HFFc6 (cell line): ENCODE measurements at regions not wholly inside any gene's neighbourhood (a gene's known extent, or its start where the extent isn't known, plus 50 kb on each side); places are given as distances from the start of the nearest gene placed in this dataset.
"Not testable (repeated sequence)": the region's sequence is repeated elsewhere in the genome, so short reads cannot be mapped to it uniquely, and the experiment has no call there.

Experiments
- DNase-seq: peaks from one replicate; pipeline ENCODE4 v3.0.0-alpha.2; 2018
- H3K27ac Mint-ChIP-seq: 2 replicates; pipeline ENCODE4 v1.8.0; 2020; ENCODE audit warnings: mild to moderate bottlenecking, mixed read lengths
- H3K27me3 Mint-ChIP-seq: 2 replicates; pipeline ENCODE4 v1.8.0; 2021; ENCODE audit warnings: mild to moderate bottlenecking, moderate library complexity, mixed read lengths; ENCODE audit not compliant: insufficient read depth
- H3K36me3 Mint-ChIP-seq: 2 replicates; pipeline ENCODE4 v1.8.0; 2021; ENCODE audit warnings: low read depth, mixed read lengths
- H3K4me1 Mint-ChIP-seq: 2 replicates; pipeline ENCODE4 v1.8.0; 2020; ENCODE audit warnings: low read depth, mixed read lengths
- H3K4me3 Mint-ChIP-seq: 2 replicates; pipeline ENCODE4 v1.8.0; 2020; ENCODE audit warnings: mild to moderate bottlenecking, moderate library complexity, mixed read lengths
- H3K9me3 Mint-ChIP-seq: 2 replicates; pipeline ENCODE4 v1.8.0; 2020; ENCODE audit warnings: mild to moderate bottlenecking, mixed read lengths
- CTCF ChIP-seq: fragments of 200-600 bp; sonication (generic); IDR thresholded peaks from 2 replicates; pipeline ENCODE4 v1.5.0; 2021; ENCODE audit warnings: antibody characterized with exemption, mild to moderate bottlenecking

- not testable (repeated sequence) for H3K4me1 Mint-ChIP-seq, H3K27ac Mint-ChIP-seq
- H3K9me3 Mint-ChIP-seq = peaks cover 69% of the 10 kb centered on the region
These were observed 4791.1 kb upstream of the OR11H1 start for GRCh38 chr22:10736879-10737278.

GRCh38 chr22:10737931-10738330 is 4790.1 kb upstream of the OR11H1 start:
- Mint-ChIP-seq H3K36me3 (peaks cover 21% of the 10 kb centered on the region), H3K9me3 (peaks cover 69% of the 10 kb centered on the region)
- DNase-seq, H3K27ac Mint-ChIP-seq, H3K4me3 Mint-ChIP-seq, H3K27me3 Mint-ChIP-seq, H3K4me1 Mint-ChIP-seq: not testable (repeated sequence)

More at GRCh38 chr22:10736879-10737278, 4791.1 kb upstream of the OR11H1 start:
- not testable (repeated sequence) for H3K27me3 Mint-ChIP-seq, H3K4me3 Mint-ChIP-seq, DNase-seq
- peaks cover 19% of the 10 kb centered on the region for H3K36me3 Mint-ChIP-seq

GRCh38 chr22:10741210-10741609 is 4786.8 kb upstream of the OR11H1 start:
- no peak for DNase-seq
- peaks cover 28% of the 10 kb centered on the region for H3K36me3 Mint-ChIP-seq
- peaks cover 2% of the 10 kb centered on the region for H3K27me3 Mint-ChIP-seq
- no peak overlapping the region for H3K27ac Mint-ChIP-seq
- H3K4me1 Mint-ChIP-seq = no peaks in the 10 kb centered on the region
- peaks cover 74% of the 10 kb centered on the region for H3K9me3 Mint-ChIP-seq
- no peak for TF ChIP-seq CTCF
- H3K4me3 Mint-ChIP-seq = no peak overlapping the region

GRCh38 chr22:10741776-10742630 is 4786.0 kb upstream of the OR11H1 start:
- DNase-seq, H3K4me3 Mint-ChIP-seq: not testable (repeated sequence)

GRCh38 chr22:10746382-10746781 is 4781.6 kb upstream of the OR11H1 start:
- Mint-ChIP-seq H3K36me3 (peaks cover 22% of the 10 kb centered on the region), H3K9me3 (peaks cover 60% of the 10 kb centered on the region)
- DNase-seq, H3K27ac Mint-ChIP-seq, H3K4me1 Mint-ChIP-seq, H3K27me3 Mint-ChIP-seq, H3K4me3 Mint-ChIP-seq: not testable (repeated sequence)

More at GRCh38 chr22:10741776-10742630, 4786.0 kb upstream of the OR11H1 start:
- Mint-ChIP-seq H3K36me3 (peaks cover 34% of the 10 kb centered on the region), H3K9me3 (peaks cover 73% of the 10 kb centered on the region)
- H3K4me1 Mint-ChIP-seq, H3K27ac Mint-ChIP-seq, H3K27me3 Mint-ChIP-seq: not testable (repeated sequence)

GRCh38 chr22:10747227-10747626 is 4780.8 kb upstream of the OR11H1 start:
- not testable (repeated sequence) for H3K27ac Mint-ChIP-seq, DNase-seq, H3K4me1 Mint-ChIP-seq, H3K4me3 Mint-ChIP-seq, H3K27me3 Mint-ChIP-seq
- H3K36me3 Mint-ChIP-seq = peaks cover 21% of the 10 kb centered on the region
- H3K9me3 Mint-ChIP-seq = peaks cover 56% of the 10 kb centered on the region

- DNase-seq, H3K27ac Mint-ChIP-seq, H3K4me3 Mint-ChIP-seq, H3K27me3 Mint-ChIP-seq, H3K4me1 Mint-ChIP-seq: not testable (repeated sequence)
- Mint-ChIP-seq H3K9me3 (peaks cover 56% of the 10 kb centered on the region), H3K36me3 (peaks cover 14% of the 10 kb centered on the region)
These were observed 4779.2 kb upstream of the OR11H1 start for GRCh38 chr22:10748751-10749150.

- H3K4me1 Mint-ChIP-seq, H3K4me3 Mint-ChIP-seq, H3K27me3 Mint-ChIP-seq, H3K27ac Mint-ChIP-seq, DNase-seq: not testable (repeated sequence)
- Mint-ChIP-seq H3K9me3 (peaks cover 58% of the 10 kb centered on the region), H3K36me3 (peaks cover 10% of the 10 kb centered on the region)
These were observed 4778.6 kb upstream of the OR11H1 start for GRCh38 chr22:10749423-10749822.

- H3K9me3 Mint-ChIP-seq = peaks cover 65% of the 10 kb centered on the region
- not testable (repeated sequence) for H3K4me1 Mint-ChIP-seq
These were observed 4774.4 kb upstream of the OR11H1 start for GRCh38 chr22:10753566-10753965.

GRCh38 chr22:10755350-10755749 is 4772.6 kb upstream of the OR11H1 start:
- not testable (repeated sequence) for H3K27ac Mint-ChIP-seq, DNase-seq, H3K4me1 Mint-ChIP-seq, H3K27me3 Mint-ChIP-seq, H3K36me3 Mint-ChIP-seq, H3K4me3 Mint-ChIP-seq
- peaks cover 62% of the 10 kb centered on the region for H3K9me3 Mint-ChIP-seq

More at GRCh38 chr22:10753566-10753965, 4774.4 kb upstream of the OR11H1 start:
- H3K27ac Mint-ChIP-seq, H3K36me3 Mint-ChIP-seq, H3K4me3 Mint-ChIP-seq, H3K27me3 Mint-ChIP-seq, DNase-seq: not testable (repeated sequence)

- not testable (repeated sequence) for H3K27ac Mint-ChIP-seq, H3K4me1 Mint-ChIP-seq, H3K27me3 Mint-ChIP-seq, H3K4me3 Mint-ChIP-seq, H3K36me3 Mint-ChIP-seq, DNase-seq
- H3K9me3 Mint-ChIP-seq = peaks cover 72% of the 10 kb centered on the region
These were observed 4767.6 kb upstream of the OR11H1 start for GRCh38 chr22:10760418-10760817.

GRCh38 chr22:10766320-10766719 is 4761.7 kb upstream of the OR11H1 start:
- not testable (repeated sequence) for H3K27ac Mint-ChIP-seq, H3K4me1 Mint-ChIP-seq, H3K4me3 Mint-ChIP-seq, H3K27me3 Mint-ChIP-seq, DNase-seq
- H3K36me3 Mint-ChIP-seq = peaks cover 19% of the 10 kb centered on the region; the same call in 1 of the 2 replicates
- peaks cover 68% of the 10 kb centered on the region for H3K9me3 Mint-ChIP-seq

GRCh38 chr22:10768875-10769274 is 4759.1 kb upstream of the OR11H1 start:
- H3K27me3 Mint-ChIP-seq, H3K27ac Mint-ChIP-seq: not testable (repeated sequence)
- peaks cover 18% of the 10 kb centered on the region; the same call in 1 of the 2 replicates for H3K36me3 Mint-ChIP-seq

More at GRCh38 chr22:10768875-10769274, 4759.1 kb upstream of the OR11H1 start:
- H3K9me3 Mint-ChIP-seq = peaks cover 68% of the 10 kb centered on the region
- not testable (repeated sequence) for H3K4me1 Mint-ChIP-seq, H3K4me3 Mint-ChIP-seq, DNase-seq
